ENCODE measurements at regions not wholly inside any gene's neighbourhood (a gene's known extent, or its start where the extent isn't known, plus 50 kb on each side); places are given as distances from the start of the nearest gene placed in this dataset.
"Not testable (repeated sequence)": the region's sequence is repeated elsewhere in the genome, so short reads cannot be mapped to it uniquely, and the experiment has no call there.

DNA sequence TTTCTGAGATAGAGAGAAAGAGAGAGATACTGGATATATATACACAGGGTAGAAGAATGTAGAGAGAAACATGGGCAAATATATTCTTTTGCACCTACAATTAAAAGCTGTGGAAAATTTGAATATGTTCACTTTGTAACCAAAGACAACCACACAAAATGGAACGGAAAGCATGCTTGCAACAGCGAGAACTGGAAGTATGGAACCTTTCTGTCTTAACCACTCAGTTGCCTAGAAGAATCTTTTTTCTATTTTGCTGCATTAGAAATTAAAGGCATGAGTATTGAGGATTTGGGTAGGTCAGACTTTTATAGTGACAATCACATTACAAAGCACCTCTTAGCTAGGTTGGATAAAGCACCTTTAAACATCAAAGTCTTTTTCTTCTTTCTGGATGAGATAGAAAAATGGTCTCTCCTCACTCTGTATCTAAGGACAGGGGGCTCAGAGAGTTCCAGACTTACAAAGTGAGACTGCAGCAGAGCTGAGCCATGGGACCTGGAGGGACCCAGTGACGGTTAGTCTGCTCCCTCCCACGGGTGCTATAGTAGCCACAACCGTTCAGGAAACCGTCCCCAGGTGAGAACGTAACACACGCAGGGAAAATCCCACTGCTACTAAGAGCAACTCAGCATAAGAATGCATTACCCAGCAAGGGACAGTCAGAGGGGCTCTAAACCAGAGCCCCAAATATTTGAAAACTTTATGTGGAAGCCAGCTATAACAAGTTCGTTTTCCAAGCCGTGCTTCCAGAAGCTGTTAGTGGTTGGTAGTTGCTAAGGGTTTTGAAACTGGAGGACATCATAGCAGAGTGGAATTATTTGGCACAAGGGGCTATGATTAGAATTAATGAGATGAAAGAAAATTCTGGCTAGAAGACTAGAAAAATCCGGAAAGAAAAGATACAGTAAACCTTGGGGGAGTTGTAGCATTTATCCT lies 97.1 kb downstream of the DAD1 start:
- peak; percentile 47 for DNase-seq

DNA sequence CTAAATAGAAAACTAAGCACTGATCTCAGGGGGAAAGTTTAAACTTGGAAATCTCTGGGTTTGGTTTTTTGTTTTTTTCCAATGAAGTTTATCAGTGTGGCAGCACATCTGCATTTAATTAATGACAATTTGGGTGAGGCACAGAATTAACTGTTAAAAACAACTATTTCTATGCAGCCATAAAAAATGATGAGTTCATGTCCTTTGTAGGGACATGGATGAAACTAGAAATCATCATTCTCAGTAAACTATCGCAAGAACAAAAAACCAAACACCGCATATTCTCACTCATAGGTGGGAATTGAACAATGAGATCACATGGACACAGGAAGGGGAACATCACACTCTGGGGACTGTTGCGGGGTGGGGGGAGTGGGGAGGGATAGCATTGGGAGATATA lies 98.0 kb downstream of the DAD1 start:
- DNase-seq: not testable (repeated sequence)

DNA sequence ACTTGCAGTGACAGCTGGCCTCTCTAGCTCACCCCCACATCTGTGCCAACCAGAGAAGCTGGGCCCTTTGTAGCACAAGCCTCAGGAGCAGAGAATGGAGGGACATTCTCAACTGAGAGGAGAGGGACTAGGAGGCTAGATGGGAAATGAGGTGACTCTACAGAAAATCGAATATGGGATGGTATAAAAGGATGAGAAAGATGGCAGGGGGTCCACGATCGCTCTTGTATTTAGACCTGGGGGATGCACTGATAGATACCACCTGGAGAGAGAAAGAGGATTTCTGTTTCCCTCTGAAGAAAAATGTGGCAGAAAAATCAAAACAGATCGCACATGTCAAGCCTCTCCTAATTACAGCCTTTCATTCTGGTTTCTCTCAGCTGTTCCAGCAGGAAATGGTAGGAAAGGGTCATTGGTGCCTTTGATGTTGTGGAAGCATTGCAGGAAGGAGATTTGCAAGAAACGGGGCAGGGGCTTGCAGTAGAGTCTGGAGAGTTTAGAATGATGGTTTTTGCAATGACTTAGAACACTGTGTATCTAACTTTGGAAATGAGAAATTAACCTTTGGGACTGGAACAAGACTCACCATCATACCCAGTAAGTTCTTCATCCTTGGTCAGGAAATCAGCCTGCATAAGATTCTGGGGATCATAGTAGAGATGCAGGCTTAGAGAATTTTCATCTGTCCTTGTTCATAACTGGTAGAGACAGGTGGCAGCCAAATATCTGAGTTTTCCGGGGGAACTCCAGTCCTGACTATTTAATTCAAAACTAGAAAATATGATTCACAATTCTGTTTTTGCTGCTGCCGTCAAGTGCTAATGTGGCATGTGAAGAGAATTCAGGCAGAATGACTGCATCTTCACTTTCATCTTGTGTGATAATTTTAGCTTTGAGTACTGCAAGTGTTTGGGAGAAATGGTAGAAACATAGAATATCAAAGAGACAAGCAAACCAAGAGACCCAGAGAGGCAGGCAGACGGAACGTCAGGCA lies 98.8 kb downstream of the DAD1 start:
- no peak for DNase-seq

DNA sequence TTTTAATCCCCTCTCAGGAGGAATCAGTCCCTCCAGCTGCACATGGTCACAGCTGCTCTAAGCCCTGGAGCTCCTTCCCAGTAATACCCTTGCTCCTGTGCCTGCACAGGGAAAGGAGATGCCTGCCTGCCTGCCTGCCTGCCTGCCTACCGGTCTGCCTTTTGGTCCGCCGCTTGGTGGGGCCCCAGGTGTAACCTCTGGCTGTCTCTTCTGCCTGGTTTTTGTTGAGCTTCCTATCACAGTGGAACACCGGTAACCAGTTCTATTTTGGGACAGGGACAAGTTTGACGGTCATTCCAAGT lies 99.8 kb downstream of the DAD1 start:
- no peak for DNase-seq

DNA sequence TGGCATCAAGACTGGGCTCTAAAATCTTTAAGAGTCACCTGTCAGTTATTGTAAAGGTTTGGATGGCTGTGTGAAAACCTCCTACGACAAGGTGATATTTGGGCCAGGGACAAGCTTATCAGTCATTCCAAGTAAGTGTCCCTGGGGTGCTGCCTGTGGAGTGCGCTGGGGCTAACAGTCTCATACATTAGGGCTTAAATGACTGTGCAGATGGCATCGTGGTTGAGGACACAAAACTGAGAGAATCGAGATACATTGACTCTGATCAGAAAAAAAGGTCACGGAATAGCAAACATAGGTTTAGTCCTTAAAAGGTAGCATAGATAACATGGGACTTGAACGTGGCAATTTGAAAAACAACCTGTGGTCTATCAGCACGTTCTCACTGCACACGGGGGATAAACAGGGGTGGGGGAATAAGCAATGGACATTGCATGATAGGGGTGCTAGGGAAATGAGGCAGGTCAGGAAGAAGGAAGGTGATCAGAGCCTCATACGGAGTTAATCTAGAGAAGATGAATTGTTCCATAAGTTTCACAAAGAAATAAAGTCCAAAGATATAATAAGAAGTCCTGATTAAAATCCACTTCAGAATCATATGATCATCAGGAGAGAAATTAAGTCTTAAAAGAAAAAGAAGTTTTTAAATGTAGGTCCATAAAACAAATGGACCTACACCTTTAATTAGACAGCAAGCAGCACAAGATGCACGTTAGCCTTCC lies 100.3 kb downstream of the DAD1 start:
- DNase-seq: no peak

DNA sequence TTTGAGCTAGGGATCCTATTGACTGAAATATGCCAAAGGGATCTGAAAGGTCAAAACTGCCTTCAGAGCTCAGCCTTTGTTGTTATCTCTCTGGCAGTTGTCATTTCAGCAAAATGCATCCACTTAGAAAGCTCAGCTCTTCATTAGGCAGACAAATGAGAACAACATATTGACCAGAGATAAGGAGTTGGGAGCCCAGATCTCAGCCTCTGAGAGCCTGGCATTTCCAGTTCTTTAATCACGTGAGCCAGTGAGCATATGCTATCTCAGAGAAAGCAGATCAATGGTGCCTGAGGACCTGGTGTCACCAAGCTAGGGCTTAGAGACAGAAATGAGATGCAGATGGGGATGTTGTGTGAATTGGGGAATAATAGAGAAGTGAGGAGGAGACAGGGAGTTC lies 101.1 kb downstream of the DAD1 start:
- DNase-seq: no peak

DNA sequence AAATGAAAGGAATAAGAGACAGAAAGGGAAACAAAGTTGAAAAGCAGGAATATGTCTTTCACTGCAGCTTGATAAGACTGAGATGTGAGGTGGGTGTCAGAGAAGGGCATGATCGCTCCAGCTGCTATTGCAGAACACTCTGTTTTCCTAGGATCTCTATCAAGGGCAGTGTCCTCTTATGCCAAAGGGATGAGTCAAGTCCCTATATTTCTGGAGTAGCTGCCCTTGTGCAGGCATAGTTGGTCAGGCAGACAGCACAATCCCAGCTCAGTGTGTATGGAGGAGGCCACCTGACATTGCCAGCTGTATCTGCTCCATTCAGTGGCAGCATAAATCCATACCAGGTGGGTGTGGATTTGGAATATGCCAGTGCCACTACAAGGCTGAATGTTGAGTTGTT lies 101.6 kb downstream of the DAD1 start:
- no peak for DNase-seq

DNA sequence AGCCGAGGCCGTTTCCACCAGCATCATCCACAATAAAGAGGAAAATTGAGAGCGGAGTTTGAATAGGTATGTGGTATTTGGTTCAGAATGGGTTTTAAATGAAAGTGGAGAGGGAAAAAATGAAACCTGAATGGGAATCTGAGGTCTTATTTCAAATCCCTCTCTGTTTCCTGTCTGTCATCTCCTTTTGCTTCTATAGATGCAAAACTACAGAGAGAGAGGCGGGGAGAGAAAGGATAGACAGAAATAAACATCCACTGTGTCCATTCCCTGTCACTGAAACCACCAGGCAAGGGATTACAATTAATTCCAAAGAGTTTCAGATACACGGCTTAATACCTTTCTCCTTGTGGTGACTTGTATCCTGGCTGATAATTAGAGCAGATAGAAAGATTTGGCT lies 102.3 kb downstream of the DAD1 start:
- DNase-seq: no peak

DNA sequence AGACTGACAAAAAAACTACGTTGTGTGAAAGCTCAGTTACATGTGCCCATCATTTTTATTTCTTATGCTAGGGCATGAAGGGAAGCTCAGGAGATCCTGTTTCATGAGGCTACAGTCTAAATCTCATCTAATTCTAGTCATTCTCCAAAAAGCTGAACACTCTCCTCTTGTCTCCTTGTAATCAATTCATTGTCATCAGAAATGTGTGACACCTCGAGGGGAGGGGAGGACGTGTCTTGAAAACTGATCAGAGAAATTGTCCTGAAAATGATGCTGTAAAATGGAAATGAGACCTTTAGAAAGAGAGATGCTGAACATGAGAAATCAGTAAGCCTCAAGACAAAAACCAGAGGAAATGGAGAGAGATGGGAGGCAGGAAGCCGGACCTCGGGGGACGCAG lies 103.4 kb downstream of the DAD1 start:
- DNase-seq: no peak

DNA sequence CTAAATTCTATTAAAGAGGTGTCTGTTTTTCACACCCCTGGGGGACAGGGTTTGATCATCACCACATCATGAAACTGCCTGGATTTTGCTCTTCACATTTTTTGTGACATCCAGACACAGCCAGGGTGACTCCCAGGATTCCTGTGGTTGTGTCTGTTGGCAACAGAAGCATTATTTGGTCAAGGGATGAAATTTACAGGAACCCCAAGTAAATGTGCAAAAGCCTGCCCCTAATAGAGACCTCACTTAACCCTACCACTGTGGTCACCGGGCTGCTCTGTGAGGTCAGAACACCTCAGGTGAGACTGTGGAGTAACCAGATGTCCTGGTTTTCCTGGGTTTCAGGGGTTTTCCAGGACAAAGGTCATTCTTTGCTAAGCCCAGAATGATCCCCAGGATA lies 103.8 kb downstream of the DAD1 start:
- no peak for DNase-seq

DNA sequence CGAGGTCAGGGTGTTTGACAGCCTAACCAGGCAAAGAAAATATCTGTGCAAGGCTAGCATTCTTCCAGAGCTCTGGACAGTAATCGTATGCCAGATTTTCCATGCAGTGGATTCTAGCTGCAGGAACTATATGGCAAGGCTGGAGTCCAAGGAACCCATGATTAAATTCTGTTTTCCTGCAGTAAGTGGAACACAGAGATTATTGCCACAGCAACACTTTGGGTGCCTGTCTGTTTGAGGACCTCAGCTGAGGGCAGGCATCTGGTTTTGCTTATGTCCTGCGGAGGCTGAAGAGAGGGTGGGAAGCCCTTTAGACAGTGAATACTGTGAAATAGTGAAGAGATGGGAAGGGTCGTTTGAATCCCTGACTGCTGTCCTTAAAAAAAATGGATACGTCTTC lies 104.4 kb downstream of the DAD1 start:
- no peak for DNase-seq

DNA sequence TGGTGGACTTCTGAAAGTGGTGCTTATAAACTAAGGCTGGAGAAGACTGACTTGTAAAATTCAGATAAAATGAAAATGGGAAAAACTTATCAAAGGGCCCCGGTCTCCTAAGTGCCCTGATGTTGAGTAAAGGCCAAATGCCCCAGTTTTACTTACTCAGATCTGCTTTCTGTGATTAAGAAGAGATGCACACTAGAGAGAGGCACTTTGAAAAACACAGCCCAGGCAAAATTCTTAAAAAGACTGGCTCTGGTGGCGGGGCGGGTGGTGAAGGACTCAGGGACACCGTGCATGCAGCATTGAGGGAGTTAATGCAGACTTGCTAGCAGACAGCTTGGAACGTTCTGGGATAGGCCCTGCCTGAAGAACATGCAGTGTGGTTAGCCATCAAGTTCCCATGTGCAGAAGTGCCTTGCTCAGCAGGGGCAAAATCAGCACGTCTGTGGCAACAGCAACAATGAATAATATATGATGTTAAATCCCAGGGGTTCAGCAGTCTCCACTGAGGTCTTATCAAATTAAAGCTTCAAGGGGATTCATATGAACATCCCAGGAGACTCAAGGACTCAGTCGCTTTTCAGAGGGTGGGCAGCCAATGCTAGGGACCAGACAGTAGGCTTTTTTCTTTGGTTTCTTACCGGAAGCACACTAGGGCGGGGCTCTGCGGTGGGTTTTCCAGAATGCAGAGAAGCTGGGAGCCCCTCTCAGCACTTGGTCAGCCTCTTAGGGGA lies 105.0 kb downstream of the DAD1 start:
- no peak for DNase-seq

DNA sequence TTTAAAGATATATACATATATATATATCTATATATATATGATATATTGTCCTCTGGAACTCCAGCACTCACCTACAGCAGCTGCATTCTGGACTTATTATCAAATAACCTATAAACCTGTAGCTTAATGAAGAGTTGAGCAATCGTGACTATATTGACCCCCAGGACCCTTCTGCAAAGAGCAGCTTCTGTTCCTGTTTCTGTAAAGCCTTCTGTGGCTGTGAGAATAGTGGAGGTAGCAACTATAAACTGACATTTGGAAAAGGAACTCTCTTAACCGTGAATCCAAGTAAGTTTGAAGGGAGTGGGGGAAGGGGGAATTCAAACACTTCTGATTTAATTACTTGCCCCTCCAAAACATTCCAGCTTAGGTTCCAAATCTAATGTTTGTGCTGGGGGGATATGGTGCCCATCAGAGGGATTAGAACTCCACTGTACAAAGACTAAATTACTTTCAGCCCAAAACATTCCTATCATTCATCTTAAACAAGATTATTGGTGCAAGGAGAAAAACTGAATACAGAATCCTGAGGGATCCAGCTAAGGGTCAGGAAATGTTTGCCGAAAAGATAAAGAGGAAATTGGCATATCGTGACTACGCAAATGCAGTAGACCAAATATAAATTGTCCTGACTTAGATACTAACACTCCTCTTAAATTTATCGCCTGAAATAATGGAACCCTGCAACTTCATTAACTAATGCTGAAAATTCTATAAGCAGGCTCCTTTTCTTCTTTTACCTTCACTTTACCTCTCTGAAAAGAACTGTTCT lies 106.1 kb downstream of the DAD1 start:
- no peak for DNase-seq

DNA sequence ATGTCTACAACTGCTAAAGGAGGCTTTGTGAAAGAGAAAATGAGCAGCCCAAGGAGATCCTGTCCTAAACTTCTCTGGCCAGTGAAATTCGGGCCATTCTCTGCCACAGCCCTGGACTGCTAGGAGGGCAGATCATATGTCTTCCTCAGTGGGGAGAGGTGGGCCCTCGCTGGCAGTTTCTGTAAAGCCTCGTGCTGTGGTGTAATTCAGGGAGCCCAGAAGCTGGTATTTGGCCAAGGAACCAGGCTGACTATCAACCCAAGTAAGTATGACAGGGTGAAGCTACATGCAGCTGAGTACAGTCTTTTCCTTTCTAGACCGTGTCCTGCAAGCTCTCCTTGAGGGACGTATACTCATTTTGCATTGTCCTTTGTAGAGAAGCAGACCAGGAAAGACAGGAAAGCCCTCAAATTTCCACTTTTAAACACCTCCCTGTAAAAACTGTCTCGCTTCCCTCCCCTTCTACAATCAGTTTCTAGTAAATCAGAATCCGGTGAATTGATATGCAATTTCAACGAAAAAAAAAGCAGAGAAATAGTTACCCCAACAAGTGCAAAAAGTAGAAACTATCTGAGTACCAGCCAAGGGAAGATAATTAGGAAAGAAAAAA lies 106.8 kb downstream of the DAD1 start:
- no peak for DNase-seq

DNA sequence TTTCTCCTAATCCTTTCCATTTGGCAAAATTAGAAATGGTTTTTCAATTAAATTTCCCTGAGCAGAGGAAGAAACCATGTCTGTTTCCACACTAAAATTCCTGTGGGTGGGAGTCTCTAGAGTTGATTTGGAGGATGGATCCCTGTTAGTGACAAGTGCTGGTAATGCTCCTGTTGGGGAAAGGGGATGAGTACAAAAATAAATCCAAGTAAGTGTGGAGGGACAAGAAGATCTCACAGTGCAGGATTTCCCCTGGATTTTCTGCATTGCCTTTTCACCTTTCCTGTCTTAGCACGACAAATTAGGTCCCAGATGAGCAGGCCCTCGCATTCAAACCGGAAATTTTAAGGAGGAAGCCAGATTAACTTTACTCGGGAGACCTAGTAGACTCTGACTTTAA lies 107.5 kb downstream of the DAD1 start:
- DNase-seq: no peak

DNA sequence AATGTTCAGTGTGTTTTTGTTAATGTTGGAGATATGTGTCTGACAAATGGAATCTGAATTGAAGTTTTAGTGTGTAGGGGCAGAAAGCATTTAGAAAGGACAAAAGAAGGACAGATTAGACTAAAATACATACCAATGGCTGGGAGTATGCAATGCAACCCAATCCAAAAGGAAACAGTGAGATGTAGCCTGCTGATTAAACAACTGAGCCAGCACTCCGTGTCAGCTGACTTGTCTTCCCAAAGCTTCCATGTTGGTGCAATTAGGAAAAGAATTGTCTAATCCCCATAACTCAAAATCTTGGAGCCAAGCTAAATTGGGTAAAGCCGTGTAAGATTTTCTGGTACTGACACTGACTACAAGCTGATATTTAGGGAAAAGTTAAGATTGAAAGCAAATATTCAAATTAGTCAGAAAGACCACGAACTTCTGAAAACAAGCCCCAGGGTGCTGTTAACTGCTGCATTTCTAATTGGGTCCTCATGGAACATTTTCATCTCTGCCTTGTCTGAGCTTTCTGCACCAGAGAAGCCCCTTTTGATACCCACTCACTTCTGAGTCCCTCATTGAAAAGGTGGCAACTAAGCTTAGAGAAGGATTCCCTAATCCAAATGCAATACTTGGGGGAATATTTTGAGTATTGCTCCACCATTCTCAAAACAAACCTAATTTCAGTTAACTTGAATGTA lies 109.1 kb downstream of the DAD1 start:
- no peak for DNase-seq

DNA sequence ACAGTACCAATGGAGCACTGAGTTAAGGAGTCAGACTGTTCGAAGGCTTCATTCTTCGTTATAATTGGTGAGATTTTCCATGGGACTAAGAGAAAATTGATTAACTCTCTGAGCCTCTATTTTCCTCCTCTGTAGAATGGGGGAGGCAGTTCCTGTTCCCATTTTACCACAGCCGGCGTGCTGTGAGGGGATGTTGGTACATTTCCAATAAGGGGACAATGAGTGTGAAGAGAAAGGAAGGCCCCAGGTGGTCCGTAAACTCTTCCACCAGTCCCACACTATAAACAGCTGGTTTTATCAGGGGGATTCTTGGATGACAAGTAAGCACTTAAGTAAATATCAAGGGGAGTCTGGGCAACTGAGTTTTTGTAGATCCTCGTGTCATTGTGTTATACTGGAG lies 109.9 kb downstream of the DAD1 start:
- DNase-seq: no peak

DNA sequence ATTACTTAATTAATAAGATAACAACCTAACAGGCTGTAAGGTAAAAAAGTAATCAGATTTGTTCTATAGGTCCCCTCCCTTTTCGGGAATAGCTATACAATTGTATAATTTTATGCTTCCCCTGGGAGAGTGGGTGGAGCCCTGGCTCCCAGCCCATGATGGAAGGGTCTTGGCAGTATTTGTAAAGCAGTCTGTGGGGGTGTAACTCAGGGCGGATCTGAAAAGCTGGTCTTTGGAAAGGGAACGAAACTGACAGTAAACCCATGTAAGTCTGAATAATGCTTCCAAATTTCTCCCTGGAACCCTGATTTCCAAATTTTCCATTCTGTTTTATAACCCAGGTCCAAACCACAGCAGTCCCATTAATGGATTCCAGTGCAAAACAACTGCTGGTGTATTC lies 110.4 kb downstream of the DAD1 start:
- no peak for DNase-seq

DNA sequence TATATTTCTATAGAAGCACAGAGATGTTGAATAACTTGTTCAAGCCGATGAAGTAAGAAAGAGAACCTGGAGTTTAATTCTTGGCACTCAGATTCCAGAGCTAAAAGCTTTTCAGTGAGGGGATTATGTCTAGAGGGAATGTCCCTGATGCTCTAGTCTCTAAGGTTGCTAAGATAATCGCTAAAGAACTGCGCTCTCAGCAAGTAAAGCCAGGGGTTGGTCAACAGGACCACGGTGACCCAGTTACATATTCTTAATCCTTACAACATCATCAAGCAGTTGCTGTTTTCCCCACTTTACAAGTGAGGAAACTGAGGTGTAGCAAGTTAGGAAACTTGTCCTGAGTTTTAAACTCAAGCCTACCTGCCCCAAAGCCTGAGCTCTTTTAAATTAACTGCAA lies 110.8 kb downstream of the DAD1 start:
- no peak for DNase-seq

DNA sequence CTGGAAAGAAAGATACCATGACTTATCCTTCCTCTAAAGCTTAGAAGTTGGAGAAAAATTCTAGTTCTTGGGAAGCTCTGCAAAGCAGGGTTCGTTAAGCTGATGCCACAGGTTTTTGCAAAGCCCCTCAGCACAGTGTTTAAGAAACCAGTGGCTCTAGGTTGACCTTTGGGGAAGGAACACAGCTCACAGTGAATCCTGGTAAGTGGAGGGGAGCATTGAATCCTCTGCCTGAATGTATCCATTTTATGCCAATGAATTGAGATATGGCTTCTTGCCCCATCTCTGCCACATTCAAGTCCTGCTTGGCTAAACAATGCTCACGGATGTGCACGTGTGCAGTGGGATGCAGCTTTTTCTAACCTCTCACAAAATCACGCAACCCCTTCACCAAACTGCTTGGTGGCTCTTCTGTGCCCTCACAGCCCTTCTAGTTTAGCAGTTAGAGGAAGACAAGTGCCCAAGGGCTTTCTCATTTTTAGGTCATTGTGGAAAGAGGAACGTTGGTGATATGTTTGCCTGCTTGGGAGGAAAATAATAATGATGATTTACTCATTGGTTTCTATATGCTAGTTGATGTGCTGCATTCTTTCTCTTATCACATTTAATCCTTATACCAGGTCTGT lies 111.3 kb downstream of the DAD1 start:
- DNase-seq: no peak
